Trophoblast cell (in vitro differentiated cells and primary cell): ENCODE measurements at regions not wholly inside any gene's neighbourhood (a gene's known extent, or its start where the extent isn't known, plus 50 kb on each side); places are given as distances from the start of the nearest gene placed in this dataset.

Experiments used
- DNase-seq, 2 donors: peaks; one replicate each; pipeline ENCODE4 v3.0.0-alpha.2; 2016
- H2AFZ ChIP-seq: 2 replicates; pipeline ENCODE4 v1.6.1; 2013; ENCODE audit warnings: low read length, moderate library complexity, mild to moderate bottlenecking; ENCODE audit not compliant: insufficient read depth, poor library complexity
- H2AK5ac ChIP-seq: 2 replicates; pipeline ENCODE4 v1.6.1; 2013; ENCODE audit warnings: mild to moderate bottlenecking, low read length
- H2BK120ac ChIP-seq: 2 replicates; pipeline ENCODE4 v1.6.1; 2013; ENCODE audit warnings: low read length, mild to moderate bottlenecking, moderate library complexity; ENCODE audit not compliant: insufficient read depth, poor library complexity
- H2BK12ac ChIP-seq: 2 replicates; pipeline ENCODE4 v1.6.1; 2013; ENCODE audit warnings: mild to moderate bottlenecking, low read length, moderate library complexity
- H2BK5ac ChIP-seq: 2 replicates; pipeline ENCODE4 v1.6.1; 2013; ENCODE audit warnings: low read length, low read depth, moderate library complexity, mild to moderate bottlenecking; ENCODE audit not compliant: poor library complexity
- H3K14ac ChIP-seq: 2 replicates; pipeline ENCODE4 v1.6.1; 2013; ENCODE audit warnings: mild to moderate bottlenecking, low read length
- H3K18ac ChIP-seq: 2 replicates; pipeline ENCODE4 v1.6.1; 2013; ENCODE audit warnings: mild to moderate bottlenecking, low read length
- H3K23ac ChIP-seq: 2 replicates; pipeline ENCODE4 v1.6.1; 2013; ENCODE audit warnings: low read length
- H3K27ac ChIP-seq: 2 replicates; pipeline ENCODE4 v1.5.1; 2013; ENCODE audit warnings: low read depth, mild to moderate bottlenecking, inconsistent platforms, low read length, moderate library complexity
- H3K27me3 ChIP-seq: 2 replicates; pipeline ENCODE4 v1.6.1; 2013; ENCODE audit warnings: inconsistent platforms, mild to moderate bottlenecking, low read length, moderate library complexity; ENCODE audit not compliant: insufficient read depth
- H3K36me3 ChIP-seq, 2 experiments: 1 replicate in 1 of 2; 2 replicates in 1 of 2; pipeline ENCODE4 v1.6.1; 2013; ENCODE audit warnings: low read length in 2 of 2, mild to moderate bottlenecking in 2 of 2, moderate library complexity in 1 of 2; ENCODE audit not compliant: insufficient read depth in 2 of 2, control insufficient read depth in 1 of 2
- H3K4ac ChIP-seq: 2 replicates; pipeline ENCODE4 v1.6.1; 2013; ENCODE audit warnings: low read depth, mild to moderate bottlenecking, low read length, moderate library complexity
- H3K4me1 ChIP-seq, 2 experiments: 1 replicate in 1 of 2; 2 replicates in 1 of 2; pipeline ENCODE4 v1.6.1; 2013; ENCODE audit warnings: low read length in 2 of 2, mild to moderate bottlenecking in 2 of 2, moderate library complexity in 1 of 2; ENCODE audit not compliant: insufficient read depth in 2 of 2, control insufficient read depth in 1 of 2
- H3K4me2 ChIP-seq: 2 replicates; pipeline ENCODE4 v1.6.1; 2013; ENCODE audit warnings: inconsistent platforms, mild to moderate bottlenecking, low read length, moderate library complexity
- H3K4me3 ChIP-seq: 2 replicates; pipeline ENCODE4 v1.5.1; 2013; ENCODE audit warnings: mild to moderate bottlenecking, low read depth, low read length, inconsistent platforms
- H3K79me1 ChIP-seq: one replicate; pipeline ENCODE4 v1.6.1; 2013; ENCODE audit warnings: low read length
- H3K79me2 ChIP-seq: 2 replicates; pipeline ENCODE4 v1.6.1; 2013; ENCODE audit warnings: low read length, mild to moderate bottlenecking; ENCODE audit not compliant: control insufficient read depth, insufficient read depth, poor library complexity
- H3K9ac ChIP-seq: 2 replicates; pipeline ENCODE4 v1.6.1; 2013; ENCODE audit warnings: mild to moderate bottlenecking, low read length
- H3K9me3 ChIP-seq: 2 replicates; pipeline ENCODE4 v1.6.1; 2013; ENCODE audit warnings: low read depth, mild to moderate bottlenecking, control low read depth, inconsistent platforms, low read length; ENCODE audit not compliant: insufficient read depth
- H4K12ac ChIP-seq: 2 replicates; pipeline ENCODE4 v1.6.1; 2013; ENCODE audit warnings: low read depth, mild to moderate bottlenecking, low read length, moderate library complexity
- H4K8ac ChIP-seq: 2 replicates; pipeline ENCODE4 v1.6.1; 2013; ENCODE audit warnings: low read depth, mild to moderate bottlenecking, low read length, moderate library complexity
- H4K91ac ChIP-seq: one replicate; pipeline ENCODE4 v1.6.1; 2013; ENCODE audit warnings: low read depth, mild to moderate bottlenecking, low read length, moderate library complexity
- WGBS: extraction: QIAGEN DNeasy Blood & Tissue Kit; methylation state at CpG from one replicate; pipeline ENCODE4 v1.1.7; 2013; ENCODE audit warnings: missing lambda C conversion rate; ENCODE audit not compliant: insufficient read length, insufficient coverage; ENCODE audit errors: extremely low coverage; 5-methylcytosine and 5-hydroxymethylcytosine counted together

DNA sequence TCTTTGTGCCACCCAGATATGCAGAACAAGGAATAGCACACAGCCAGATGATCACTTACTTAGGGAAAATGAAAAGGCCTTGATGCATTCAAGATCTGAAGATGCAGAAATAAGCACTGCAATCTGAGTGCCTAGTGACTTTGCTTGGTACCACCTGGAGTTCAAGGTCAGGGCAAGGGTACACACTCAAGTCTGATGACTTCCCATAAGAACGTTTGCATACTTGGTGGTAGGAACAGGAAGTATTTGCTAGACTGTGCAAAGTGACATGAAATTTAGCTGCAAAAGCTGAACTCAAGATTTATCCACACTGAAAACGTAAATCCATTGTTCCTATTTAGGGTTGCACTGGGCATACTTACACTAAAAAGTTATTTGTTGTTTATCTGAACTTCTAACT is 177.1 kb downstream of the PIK3R1 start:
- Histone ChIP-seq H2BK12ac (no peak overlapping the region), H4K12ac (no peak overlapping the region), H3K14ac (no peak overlapping the region), H4K91ac (no peak overlapping the region), H3K27me3 (no peaks in the 10 kb centered on the region), H2BK120ac (no peak overlapping the region), H3K4ac (no peak overlapping the region), H3K79me1 (peaks cover 2% of the 10 kb centered on the region), H3K27ac (no peak overlapping the region), H2AK5ac (no peak overlapping the region), H3K79me2 (no peaks in the 10 kb centered on the region), H3K36me3 (no peaks in the 10 kb centered on the region), H3K9me3 (no peaks in the 10 kb centered on the region), H4K8ac (no peak overlapping the region), H3K4me1 (peaks cover 0 to 7% of the 10 kb centered on the region in 2 experiments), H3K18ac (no peak overlapping the region), H2AFZ (no peak overlapping the region), H3K23ac (no peak overlapping the region), H3K4me2 (no peak overlapping the region), H3K4me3 (no peak overlapping the region), H3K9ac (no peak overlapping the region), H2BK5ac (no peak overlapping the region)
- no peak for DNase-seq
- WGBS = no CpG with 5 or more reads among the region's 2 CpGs

DNA sequence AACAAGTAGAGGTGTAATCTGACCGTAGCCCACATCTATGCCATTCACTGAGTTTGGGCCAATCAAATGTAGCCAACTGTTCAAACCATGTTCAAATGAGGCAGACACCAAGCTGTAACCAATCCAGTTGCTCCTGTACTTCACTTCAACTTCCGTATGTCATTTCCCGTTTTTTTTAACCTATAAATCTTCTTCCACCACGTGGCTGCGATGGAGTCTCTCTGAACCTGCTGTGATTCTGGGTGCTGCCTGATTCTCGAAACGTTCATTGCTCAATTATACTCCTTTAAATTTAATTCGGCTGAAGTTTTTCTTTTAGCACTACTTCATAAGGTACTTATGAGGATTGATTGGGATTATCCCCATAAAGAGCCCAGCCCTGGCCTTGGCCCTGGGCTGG is 179.7 kb downstream of the PIK3R1 start:
- Histone ChIP-seq H3K4ac (no peak overlapping the region), H4K12ac (no peak overlapping the region), H3K23ac (no peak overlapping the region), H2AFZ (no peak overlapping the region), H2AK5ac (no peak overlapping the region), H3K27ac (no peak overlapping the region), H3K36me3 (no peaks in the 10 kb centered on the region), H2BK12ac (no peak overlapping the region), H3K18ac (no peak overlapping the region), H3K4me3 (no peak overlapping the region), H3K4me1 (peaks cover 0 to 6% of the 10 kb centered on the region in 2 experiments), H2BK120ac (no peak overlapping the region), H4K8ac (no peak overlapping the region), H4K91ac (no peak overlapping the region), H3K79me1 (peaks cover 2% of the 10 kb centered on the region), H3K79me2 (no peaks in the 10 kb centered on the region), H3K4me2 (no peak overlapping the region), H3K27me3 (no peaks in the 10 kb centered on the region), H2BK5ac (no peak overlapping the region), H3K9ac (no peak overlapping the region), H3K9me3 (no peaks in the 10 kb centered on the region), H3K14ac (no peak overlapping the region)
- WGBS = 100% methylated on average over 2 of the region's 8 CpGs
- DNase-seq = no peak

DNA sequence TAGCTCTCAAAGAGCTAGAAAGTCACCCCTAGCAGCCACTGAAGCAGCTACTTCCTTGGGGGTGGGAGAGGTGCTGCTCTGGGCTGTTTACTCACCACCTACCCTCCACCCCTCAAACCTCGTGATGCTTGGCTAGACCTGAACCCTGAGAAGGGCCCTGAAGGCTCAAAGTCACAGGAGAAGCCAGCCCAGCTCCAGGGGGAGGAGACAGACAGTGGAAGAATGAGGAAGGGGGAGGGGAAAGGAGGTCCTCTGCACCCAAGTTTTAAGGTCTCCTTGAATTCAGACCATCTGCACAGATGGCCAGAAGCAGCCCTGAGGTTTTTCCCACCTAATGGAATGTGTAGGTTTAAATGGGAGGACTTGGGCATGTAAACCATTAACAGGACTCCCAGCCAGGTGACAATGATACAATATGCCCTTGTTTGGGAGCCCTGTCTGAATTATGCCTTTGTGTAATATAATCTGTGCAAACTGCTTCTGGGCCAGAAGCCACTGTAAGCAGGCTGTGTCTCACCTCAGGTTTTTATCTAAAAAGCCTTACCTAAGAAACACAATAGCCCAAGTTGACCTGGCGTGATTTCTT is 180.5 kb downstream of the PIK3R1 start:
- Histone ChIP-seq H4K12ac (no peak overlapping the region), H4K91ac (no peak overlapping the region), H3K27ac (no peak overlapping the region), H3K79me2 (no peaks in the 10 kb centered on the region), H3K9me3 (no peaks in the 10 kb centered on the region), H3K36me3 (no peaks in the 10 kb centered on the region), H4K8ac (no peak overlapping the region), H2AK5ac (no peak overlapping the region), H3K4me3 (no peak overlapping the region), H3K9ac (no peak overlapping the region), H3K4me1 (peaks cover 0 to 6% of the 10 kb centered on the region in 2 experiments), H2AFZ (no peak overlapping the region), H3K27me3 (no peaks in the 10 kb centered on the region), H2BK120ac (no peak overlapping the region), H2BK12ac (peak overlapping the region; percentile 33), H3K14ac (peak overlapping the region; percentile 35), H3K4me2 (no peak overlapping the region), H3K23ac (no peak overlapping the region), H3K18ac (no peak overlapping the region), H2BK5ac (no peak overlapping the region), H3K79me1 (peaks cover 2% of the 10 kb centered on the region), H3K4ac (peak overlapping the region; percentile 9)
- WGBS = no CpG with 5 or more reads among the region's 2 CpGs
- no peak for DNase-seq

DNA sequence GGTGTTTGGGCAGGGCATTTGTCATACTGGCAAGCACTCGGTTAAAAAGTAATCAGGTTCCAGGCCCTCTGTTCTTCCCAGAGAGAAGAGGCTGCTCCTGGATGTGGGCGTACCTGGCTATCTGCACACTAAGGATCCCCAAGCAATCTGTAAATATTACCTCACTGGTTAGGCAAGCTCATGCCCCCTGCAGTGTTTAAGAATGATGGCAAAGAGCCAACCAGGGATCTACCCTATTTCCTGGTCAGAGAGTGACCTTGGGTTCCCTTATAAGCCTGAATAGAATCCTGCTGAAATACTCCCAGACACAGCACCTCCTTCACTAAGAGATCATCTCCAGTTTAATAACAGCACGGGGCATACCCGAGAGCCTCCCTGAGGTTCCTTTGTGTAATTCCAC is 181.2 kb downstream of the PIK3R1 start:
- Histone ChIP-seq H4K91ac (no peak overlapping the region), H3K4ac (no peak overlapping the region), H2AFZ (no peak overlapping the region), H2BK12ac (no peak overlapping the region), H3K79me1 (peaks cover 2% of the 10 kb centered on the region), H3K27me3 (no peaks in the 10 kb centered on the region), H3K9ac (no peak overlapping the region), H3K4me2 (no peak overlapping the region), H2BK5ac (no peak overlapping the region), H4K12ac (no peak overlapping the region), H3K36me3 (peaks cover 0 to 2% of the 10 kb centered on the region in 2 experiments), H3K27ac (no peak overlapping the region), H2AK5ac (no peak overlapping the region), H4K8ac (no peak overlapping the region), H2BK120ac (no peak overlapping the region), H3K23ac (no peak overlapping the region), H3K14ac (no peak overlapping the region), H3K9me3 (no peaks in the 10 kb centered on the region), H3K4me1 (peaks cover 0 to 6% of the 10 kb centered on the region in 2 experiments), H3K4me3 (no peak overlapping the region), H3K18ac (no peak overlapping the region), H3K79me2 (no peaks in the 10 kb centered on the region)
- DNase-seq = no peak
- WGBS = no CpG with 5 or more reads among the region's 4 CpGs
